Left ventricle myocardium inferior (tissue), 1 donor: ENCODE measurements at regions not wholly inside any gene's neighbourhood (a gene's known extent, or its start where the extent isn't known, plus 50 kb on each side); places are given as distances from the start of the nearest gene placed in this dataset.
"Not testable (repeated sequence)": the region's sequence is repeated elsewhere in the genome, so short reads cannot be mapped to it uniquely, and the experiment has no call there.

ENCODE experiments used
- DNase-seq: peaks from one replicate; pipeline ENCODE4 v3.0.0-alpha.2; 2020
- H3K27ac ChIP-seq: fragments of 200-600 bp; replicated peaks from 2 replicates; pipeline ENCODE4 v1.8.0; 2021
- H3K27me3 ChIP-seq: fragments of 200-600 bp; 2 replicates; pipeline ENCODE4 v1.8.0; 2021; ENCODE audit warnings: low read depth
- H3K36me3 ChIP-seq: fragments of 200-600 bp; 2 replicates; pipeline ENCODE4 v1.8.0; 2021
- H3K4me1 ChIP-seq: fragments of 200-600 bp; 2 replicates; pipeline ENCODE4 v1.8.0; 2021
- H3K4me3 ChIP-seq: fragments of 200-600 bp; 2 replicates; pipeline ENCODE4 v1.8.0; 2021; ENCODE audit warnings: mild to moderate bottlenecking, moderate library complexity
- H3K9me3 ChIP-seq: fragments of 200-600 bp; replicated peaks from 2 replicates; pipeline ENCODE4 v1.8.0; 2021
- CTCF ChIP-seq: fragments of 200-600 bp; IDR thresholded peaks from 2 replicates; pipeline ENCODE4 v1.8.0; 2021; ENCODE audit warnings: antibody characterized with exemption, mild to moderate bottlenecking, borderline replicate concordance
- intact Hi-C: fragments of 100-400 bp; cut with micrococcal nuclease; formaldehyde crosslinking; loops from one replicate; pipeline ENCODE4 v1.11.0; 2022
- donor health status: DM: no; HTN: yes; CAD: no; lungs with severe emphysema.

- H3K9me3 ChIP-seq = peaks cover 61% of the 10 kb centered on the region
- H3K4me1 ChIP-seq, H3K4me3 ChIP-seq, H3K36me3 ChIP-seq, H3K27me3 ChIP-seq, DNase-seq, H3K27ac ChIP-seq, intact Hi-C loops: not testable (repeated sequence)
Observed at GRCh38 chr6:86872810-86873209, 64.5 kb upstream of the HTR1E start.

- TF ChIP-seq CTCF = no peak
- H3K27me3 ChIP-seq = no peaks in the 10 kb centered on the region
- DNase-seq = no peak
- no peaks in the 10 kb centered on the region for H3K4me1 ChIP-seq
- H3K4me3 ChIP-seq = no peak overlapping the region
- H3K36me3 ChIP-seq = no peaks in the 10 kb centered on the region
- peaks cover 72% of the 10 kb centered on the region for H3K9me3 ChIP-seq
- intact Hi-C loops = no loop called here
- H3K27ac ChIP-seq = no peak overlapping the region
Observed at GRCh38 chr6:86871681-86872080, 65.6 kb upstream of the HTR1E start.

- no peaks in the 10 kb centered on the region for H3K27me3 ChIP-seq
Observed at GRCh38 chr6:86869500-86869899, 67.8 kb upstream of the HTR1E start.

GRCh38 chr6:86859513-86859912, 77.8 kb upstream of the HTR1E start:
- Histone ChIP-seq H3K4me3 (no peak overlapping the region), H3K27ac (no peak overlapping the region), H3K27me3 (peaks cover 4% of the 10 kb centered on the region), H3K36me3 (no peaks in the 10 kb centered on the region), H3K9me3 (no peaks in the 10 kb centered on the region), H3K4me1 (no peaks in the 10 kb centered on the region)
- TF ChIP-seq CTCF = no peak
- DNase-seq = no peak
- intact Hi-C loops = no loop called here

More at GRCh38 chr6:86869500-86869899, 67.8 kb upstream of the HTR1E start:
- DNase-seq = no peak
- intact Hi-C loops = no loop called here
- Histone ChIP-seq H3K4me1 (no peaks in the 10 kb centered on the region), H3K9me3 (peaks cover 88% of the 10 kb centered on the region), H3K27ac (no peak overlapping the region), H3K4me3 (no peak overlapping the region), H3K36me3 (no peaks in the 10 kb centered on the region)
- no peak for TF ChIP-seq CTCF

- no peaks in the 10 kb centered on the region for H3K4me1 ChIP-seq
- intact Hi-C loops = no loop called here
- DNase-seq = no peak
- H3K4me3 ChIP-seq = no peak overlapping the region
- no peaks in the 10 kb centered on the region for H3K9me3 ChIP-seq
- no peak overlapping the region for H3K27ac ChIP-seq
- no peaks in the 10 kb centered on the region for H3K36me3 ChIP-seq
- peaks cover 4% of the 10 kb centered on the region for H3K27me3 ChIP-seq
- no peak for TF ChIP-seq CTCF
Observed at GRCh38 chr6:86858970-86859369, 78.4 kb upstream of the HTR1E start.

GRCh38 chr6:86857783-86858182, 79.5 kb upstream of the HTR1E start:
- TF ChIP-seq CTCF = no peak
- Histone ChIP-seq H3K36me3 (no peaks in the 10 kb centered on the region), H3K4me3 (no peak overlapping the region), H3K27ac (no peak overlapping the region), H3K27me3 (peaks cover 4% of the 10 kb centered on the region), H3K9me3 (no peaks in the 10 kb centered on the region), H3K4me1 (no peaks in the 10 kb centered on the region)
- intact Hi-C loops = no loop called here
- no peak for DNase-seq
